GM12892 (cell line): ENCODE measurements at regions not wholly inside any gene's neighbourhood (a gene's known extent, or its start where the extent isn't known, plus 50 kb on each side); places are given as distances from the start of the nearest gene placed in this dataset.
"Not testable (repeated sequence)": the region's sequence is repeated elsewhere in the genome, so short reads cannot be mapped to it uniquely, and the experiment has no call there.

Source experiments
- DNase-seq: peaks from one replicate; pipeline ENCODE4 v3.0.0; 2011; ENCODE audit not compliant: insufficient read length
- FAIRE-seq: peaks from 2 replicates; lab custom pipeline; 2011; peaks lifted over from hg19 to GRCh38; lab: Jason Lieb, UNC
- POLR2A ChIP-seq: IDR thresholded peaks from 2 replicates; pipeline ENCODE4 v1.6.1; 2011; ENCODE audit warnings: low read depth, low read length, control low read depth
- POLR2AphosphoS5 ChIP-seq: IDR thresholded peaks from 2 replicates; pipeline ENCODE4 v1.6.1; 2011; ENCODE audit warnings: low read depth, low read length, control low read depth
- TAF1 ChIP-seq: IDR thresholded peaks from 2 replicates; pipeline ENCODE4 v1.6.1; 2011; ENCODE audit warnings: low read depth, mild to moderate bottlenecking, control low read depth, low read length, borderline replicate concordance

DNA sequence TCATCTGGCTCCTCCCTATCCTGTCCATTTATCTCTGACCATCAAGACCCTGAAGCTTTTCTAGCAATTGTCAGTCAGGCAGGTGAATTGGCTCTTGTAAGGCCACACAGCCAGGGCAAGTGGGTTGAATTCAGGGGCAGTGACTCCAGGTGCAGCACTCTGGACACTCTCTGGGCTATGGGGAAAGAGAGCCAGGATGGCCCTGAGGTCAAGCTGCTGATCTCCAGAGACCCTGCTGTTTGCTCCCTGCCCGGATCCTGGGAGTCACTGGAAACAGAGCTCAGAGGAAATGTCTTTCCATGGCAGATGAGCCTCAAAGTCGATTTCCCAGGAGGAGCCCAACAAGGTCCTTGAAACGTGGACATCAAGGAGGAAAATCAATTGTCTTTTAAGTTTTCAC, 184.4 kb downstream of the C1orf94 start:
- no peak for TF ChIP-seq POLR2AphosphoS5
- no peak for TF ChIP-seq TAF1
- TF ChIP-seq POLR2A, result no peak
- DNase-seq, result no peak
- peak; percentile 21 for FAIRE-seq

DNA sequence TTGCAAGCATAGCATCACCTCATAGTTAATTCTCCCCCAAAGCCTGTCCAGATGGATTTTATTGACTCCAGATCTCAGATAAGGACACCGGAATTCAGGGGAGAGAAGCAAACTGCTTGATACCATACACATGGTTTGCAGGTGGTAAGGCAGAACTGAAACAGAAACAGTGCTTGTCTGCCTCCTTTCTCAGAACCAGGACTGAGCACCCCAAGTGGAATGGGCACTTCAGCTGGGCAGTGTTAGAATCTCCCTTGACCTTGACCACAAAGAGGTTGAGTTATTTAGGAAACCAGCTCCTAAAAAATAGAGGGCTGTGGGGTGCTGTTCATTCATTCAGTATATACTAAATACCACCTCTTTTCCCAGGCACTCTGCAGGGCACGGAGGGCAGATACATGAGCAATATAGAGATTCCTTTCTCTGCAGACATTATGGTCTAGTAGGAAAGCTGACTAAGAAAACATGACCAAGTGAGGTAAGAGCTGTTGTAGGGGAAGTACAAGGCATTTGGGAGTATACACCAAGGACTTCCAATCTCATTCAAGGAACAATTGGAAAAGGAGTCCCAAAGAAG, 185.2 kb downstream of the C1orf94 start:
- peak; percentile 90 for FAIRE-seq
- TF ChIP-seq POLR2A, result no peak
- no peak for TF ChIP-seq TAF1
- TF ChIP-seq POLR2AphosphoS5, result no peak
- DNase-seq, result no peak

- FAIRE-seq, result no peak
- DNase-seq, result no peak
- TF ChIP-seq POLR2A, result no peak
- no peak for TF ChIP-seq TAF1
- no peak for TF ChIP-seq POLR2AphosphoS5
Observed at GRCh38 chr1:34362949-34363348, 186.2 kb downstream of the C1orf94 start.

- no peak for DNase-seq
- no peak for FAIRE-seq
- no peak for TF ChIP-seq TAF1
Observed at GRCh38 chr1:34363447-34363846, 186.7 kb downstream of the C1orf94 start.

GRCh38 chr1:34363915-34364314, 187.2 kb downstream of the C1orf94 start:
- FAIRE-seq (no peak), DNase-seq (no peak)
- TF ChIP-seq POLR2AphosphoS5, result no peak
- no peak for TF ChIP-seq TAF1
- no peak for TF ChIP-seq POLR2A

GRCh38 chr1:34364376-34364775, 187.7 kb downstream of the C1orf94 start:
- TF ChIP-seq POLR2AphosphoS5 (no peak), POLR2A (no peak), TAF1 (no peak)
- no peak for DNase-seq
- no peak for FAIRE-seq

DNA sequence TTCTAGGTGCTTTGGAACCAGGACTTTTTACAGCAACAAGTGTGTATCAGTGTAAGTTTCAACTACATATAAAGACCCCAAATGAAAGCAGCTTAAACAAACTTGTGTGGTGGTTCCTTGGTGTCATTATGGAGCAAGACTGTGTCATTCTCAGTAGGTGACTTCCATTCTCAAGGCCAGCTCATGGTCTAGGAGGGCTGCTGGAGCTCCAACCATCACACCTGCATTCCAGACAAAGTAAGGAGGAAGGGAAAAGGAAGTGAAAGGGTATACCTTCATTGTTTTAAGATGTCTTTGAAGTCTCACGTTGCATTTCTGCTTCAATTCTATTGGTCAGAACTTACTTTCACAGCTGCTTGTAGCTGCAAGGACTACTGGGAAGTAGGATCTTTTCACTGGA, 188.6 kb downstream of the C1orf94 start:
- no peak for DNase-seq
- TF ChIP-seq POLR2AphosphoS5 (no peak), POLR2A (no peak), TAF1 (no peak)
- FAIRE-seq, result no peak

- DNase-seq (no peak), FAIRE-seq (peak; percentile 33)
- TF ChIP-seq POLR2A (no peak), TAF1 (no peak), POLR2AphosphoS5 (no peak)
Observed at GRCh38 chr1:34366875-34367624, 190.3 kb downstream of the C1orf94 start.

GRCh38 chr1:34367954-34368353, 191.2 kb downstream of the C1orf94 start:
- DNase-seq (no peak), FAIRE-seq (no peak)
- TF ChIP-seq TAF1 (no peak), POLR2AphosphoS5 (no peak), POLR2A (no peak)

DNA sequence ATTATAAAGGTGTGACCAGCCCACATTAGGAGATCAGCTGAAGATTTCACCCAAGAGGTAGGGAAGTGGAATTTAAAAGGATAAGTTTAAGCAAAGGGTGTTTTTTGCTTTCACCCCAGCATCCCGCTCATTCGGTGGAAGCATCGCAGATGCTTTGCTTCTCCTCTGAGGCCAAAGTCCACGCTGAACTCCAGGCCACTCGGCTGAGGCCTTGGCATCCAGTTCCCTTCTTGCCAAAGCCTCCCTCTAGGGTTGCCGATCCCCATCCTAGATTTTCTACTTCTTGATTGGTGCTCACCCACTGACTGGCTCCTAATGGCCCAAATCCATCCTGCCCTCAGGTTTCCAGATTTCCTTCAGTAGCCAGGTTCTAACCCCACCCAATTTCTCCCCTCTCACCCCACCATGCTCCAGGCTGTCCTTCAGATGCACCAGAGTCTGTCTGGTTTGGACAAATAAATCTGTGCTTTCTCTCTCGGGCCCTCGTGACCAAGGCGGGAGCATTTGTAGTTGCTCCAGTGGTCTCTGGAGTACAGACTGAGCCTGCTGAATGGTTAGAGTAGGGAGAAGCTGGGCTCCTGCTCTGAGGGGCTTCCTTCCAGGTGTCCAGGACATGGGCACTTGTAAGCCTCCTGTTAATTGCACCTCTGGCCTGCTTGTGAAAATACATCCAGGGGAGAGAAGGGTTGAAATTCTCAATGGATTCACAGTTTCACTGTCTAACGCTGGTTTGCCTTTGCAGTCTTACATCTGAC, 193.2 kb downstream of the C1orf94 start:
- FAIRE-seq (no peak), DNase-seq (no peak)
- TF ChIP-seq POLR2A, result no peak
- no peak for TF ChIP-seq POLR2AphosphoS5
- TF ChIP-seq TAF1, result no peak

GRCh38 chr1:34370748-34371147, 194.0 kb downstream of the C1orf94 start:
- FAIRE-seq (no peak), DNase-seq (no peak)
- TF ChIP-seq TAF1 (no peak), POLR2A (no peak), POLR2AphosphoS5 (no peak)

DNA sequence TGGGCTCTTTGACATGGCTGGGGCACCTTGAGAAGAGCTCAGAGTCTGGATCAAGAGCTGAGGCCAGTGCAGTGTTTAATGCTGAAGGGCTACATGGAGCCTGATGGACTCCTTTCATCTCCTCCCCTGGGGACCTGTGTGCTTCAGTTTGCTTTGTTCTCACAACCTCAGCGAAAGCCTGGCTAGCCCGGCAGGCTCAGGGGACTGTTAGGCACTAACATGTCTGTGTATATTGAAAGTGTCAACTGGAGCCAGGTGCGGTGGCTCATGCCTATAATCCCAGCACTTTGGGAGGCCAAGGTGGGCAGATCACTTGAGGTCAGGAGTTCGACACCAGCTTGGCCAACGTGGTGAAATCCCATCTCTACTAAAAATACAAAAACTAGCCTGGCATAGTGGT, 194.5 kb downstream of the C1orf94 start:
- DNase-seq, FAIRE-seq: not testable (repeated sequence)
